H1 (cell line): ENCODE measurements at regions not wholly inside any gene's neighbourhood (a gene's known extent, or its start where the extent isn't known, plus 50 kb on each side); places are given as distances from the start of the nearest gene placed in this dataset.

Experiments used
- BACH1 ChIP-seq: IDR thresholded peaks from 2 replicates; pipeline ENCODE4 v1.6.1; 2012; ENCODE audit warnings: low read length, improper control_type of control experiment
- BCL11A ChIP-seq, 2 experiments: IDR thresholded peaks; one replicate each; pipeline ENCODE4 v1.6.1; 2011; ENCODE audit warnings: low read depth in 2 of 2, low read length in 2 of 2, mild to moderate bottlenecking in 2 of 2
- BRCA1 ChIP-seq: IDR thresholded peaks from 2 replicates; pipeline ENCODE4 v1.6.1; 2012; ENCODE audit warnings: low read depth, low read length, improper control_type of control experiment
- CHD7 ChIP-seq: fragments of 300-600 bp; sonication (generic); IDR thresholded peaks from 2 replicates; pipeline ENCODE4 v1.7.1; 2012; ENCODE audit warnings: low read length, moderate library complexity, mild to moderate bottlenecking, inconsistent platforms; ENCODE audit not compliant: insufficient replicate concordance
- E2F6 ChIP-seq: IDR thresholded peaks from 2 replicates; pipeline ENCODE4 v1.6.1; 2012; ENCODE audit warnings: inconsistent platforms
- EP300 ChIP-seq, 2 experiments: IDR thresholded peaks; 1 replicate in 1 of 2; 2 replicates in 1 of 2; pipeline ENCODE4 v1.6.1; 2011 to 2012; ENCODE audit warnings: low read depth in 2 of 2, low read length in 2 of 2, mild to moderate bottlenecking in 2 of 2, borderline replicate concordance in 1 of 2, inconsistent platforms in 1 of 2, moderate library complexity in 1 of 2
- GTF2F1 ChIP-seq: IDR thresholded peaks from 2 replicates; pipeline ENCODE4 v1.6.1; 2012; ENCODE audit warnings: low read depth, low read length, improper control_type of control experiment, borderline replicate concordance
- JUN ChIP-seq: IDR thresholded peaks from 2 replicates; pipeline ENCODE4 v1.6.1; 2011; ENCODE audit warnings: low read depth, mild to moderate bottlenecking, improper control_type of control experiment, low read length
- MAFK ChIP-seq: IDR thresholded peaks from 2 replicates; pipeline ENCODE4 v1.6.1; 2012; ENCODE audit warnings: low read depth, mild to moderate bottlenecking, improper control_type of control experiment, low read length
- SIX5 ChIP-seq: IDR thresholded peaks from 2 replicates; pipeline ENCODE4 v1.6.1; 2011; ENCODE audit warnings: mild to moderate bottlenecking, low read depth, low read length
- SP2 ChIP-seq: IDR thresholded peaks from 2 replicates; pipeline ENCODE4 v1.6.1; 2012; ENCODE audit warnings: mild to moderate bottlenecking, low read length, inconsistent platforms
- SP4 ChIP-seq: IDR thresholded peaks from 2 replicates; pipeline ENCODE4 v1.6.1; 2012; ENCODE audit warnings: low read length, inconsistent platforms

GRCh38 chr9:73014011-73014410 lies 61.2 kb upstream of the ALDH1A1 start (continued):
- TF ChIP-seq CHD7, result no peak
- TF ChIP-seq BACH1, result no peak
- no peak for TF ChIP-seq JUN
- TF ChIP-seq MAFK, result no peak
- TF ChIP-seq EP300 (IDR thresholded peaks at IDR 0.05; ENCODE audit: borderline replicate concordance in 1 of 2, low read depth in 2 of 2, low read length in 2 of 2), result no peak
- no peak for TF ChIP-seq GTF2F1
- TF ChIP-seq BRCA1, result no peak
- no peak for TF ChIP-seq BCL11A (IDR thresholded peaks at IDR 0.05; ENCODE audit: low read depth in 2 of 2, low read length in 2 of 2)
- TF ChIP-seq SP4, result no peak
- no peak for TF ChIP-seq E2F6
- TF ChIP-seq SIX5, result no peak
- TF ChIP-seq SP2, result no peak
